AG04449 (cell line): ENCODE measurements at regions not wholly inside any gene's neighbourhood (a gene's known extent, or its start where the extent isn't known, plus 50 kb on each side); places are given as distances from the start of the nearest gene placed in this dataset.
A peak's percentile ranks its signal among the peaks of the same experiment; 100 is the strongest.

Experiments
- CTCF ChIA-PET: fragments of 350-600 bp; formaldehyde crosslinking; extraction: SDS; loops from one replicate; lab custom pipeline; 2021; ENCODE audit warnings: antibody characterized with exemption; lab: Yijun Ruan, JAX
- POLR2A ChIA-PET: fragments of 400-600, 350-600 bp; formaldehyde crosslinking; extraction: SDS; loops from one replicate; lab custom pipeline; 2020; ENCODE audit warnings: antibody characterized with exemption, inconsistent platforms; lab: Yijun Ruan, JAX
- DNase-seq: peaks from one replicate; pipeline ENCODE4 v3.0.0-alpha.2; 2010; ENCODE audit warnings: low read depth, low spot score
- H3K4me3 ChIP-seq: 2 replicates; pipeline ENCODE4 v1.5.1; 2011; ENCODE audit warnings: low read depth, mild to moderate bottlenecking, control low read depth, low read length
- TF ChIP-seq, protein P1 (sequence below): IDR thresholded peaks from one replicate; pipeline ENCODE4 v1.5.1; 2011; ENCODE audit warnings: mild to moderate bottlenecking, moderate library complexity, low read length, control low read depth, inconsistent platforms; ENCODE audit not compliant: insufficient read depth; ENCODE audit errors: missing control alignments

DNA sequence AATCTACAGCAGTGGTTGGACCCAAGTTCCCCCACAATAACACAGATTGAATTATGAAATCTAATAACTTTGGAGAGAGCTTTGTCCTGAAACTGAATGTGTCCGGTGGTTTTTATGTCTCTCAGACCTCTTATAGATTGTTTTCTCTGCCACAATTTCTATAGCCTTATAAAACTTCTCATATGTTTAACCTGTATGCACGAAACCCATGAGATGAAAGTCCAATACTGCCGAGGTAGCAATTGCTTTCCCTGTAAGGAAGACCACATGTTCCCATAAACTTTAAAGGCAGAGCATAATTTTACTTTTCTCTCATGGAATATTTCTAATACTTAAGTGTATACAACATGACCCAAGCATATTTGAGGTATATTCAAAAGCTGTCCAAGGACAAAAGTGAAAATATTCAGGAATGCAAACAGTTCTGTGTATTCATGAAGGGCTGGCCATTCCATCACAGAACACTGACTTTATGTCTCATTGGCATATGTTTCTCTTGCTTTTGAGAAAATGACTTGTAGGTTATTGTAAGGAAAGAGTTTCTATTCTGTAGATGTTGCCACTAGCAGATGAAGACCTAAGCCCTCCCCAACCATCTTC is 94.4 kb upstream of the TLE4 start:
- TF ChIP-seq, protein P1, sequence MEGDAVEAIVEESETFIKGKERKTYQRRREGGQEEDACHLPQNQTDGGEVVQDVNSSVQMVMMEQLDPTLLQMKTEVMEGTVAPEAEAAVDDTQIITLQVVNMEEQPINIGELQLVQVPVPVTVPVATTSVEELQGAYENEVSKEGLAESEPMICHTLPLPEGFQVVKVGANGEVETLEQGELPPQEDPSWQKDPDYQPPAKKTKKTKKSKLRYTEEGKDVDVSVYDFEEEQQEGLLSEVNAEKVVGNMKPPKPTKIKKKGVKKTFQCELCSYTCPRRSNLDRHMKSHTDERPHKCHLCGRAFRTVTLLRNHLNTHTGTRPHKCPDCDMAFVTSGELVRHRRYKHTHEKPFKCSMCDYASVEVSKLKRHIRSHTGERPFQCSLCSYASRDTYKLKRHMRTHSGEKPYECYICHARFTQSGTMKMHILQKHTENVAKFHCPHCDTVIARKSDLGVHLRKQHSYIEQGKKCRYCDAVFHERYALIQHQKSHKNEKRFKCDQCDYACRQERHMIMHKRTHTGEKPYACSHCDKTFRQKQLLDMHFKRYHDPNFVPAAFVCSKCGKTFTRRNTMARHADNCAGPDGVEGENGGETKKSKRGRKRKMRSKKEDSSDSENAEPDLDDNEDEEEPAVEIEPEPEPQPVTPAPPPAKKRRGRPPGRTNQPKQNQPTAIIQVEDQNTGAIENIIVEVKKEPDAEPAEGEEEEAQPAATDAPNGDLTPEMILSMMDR = no peak
- no peak overlapping the region for H3K4me3 ChIP-seq
- ChIA-PET CTCF (interaction anchor here (1.3 kb wide), 1 partner anchor 15 kb away, joined by 5 read pairs; no protein-coding TSS in a partner anchor), POLR2A (interaction anchor here (0.6 kb wide), 1 partner anchor 281 kb away, joined by 3 read pairs; no protein-coding TSS in a partner anchor)
- peak; percentile 26 for DNase-seq

DNA sequence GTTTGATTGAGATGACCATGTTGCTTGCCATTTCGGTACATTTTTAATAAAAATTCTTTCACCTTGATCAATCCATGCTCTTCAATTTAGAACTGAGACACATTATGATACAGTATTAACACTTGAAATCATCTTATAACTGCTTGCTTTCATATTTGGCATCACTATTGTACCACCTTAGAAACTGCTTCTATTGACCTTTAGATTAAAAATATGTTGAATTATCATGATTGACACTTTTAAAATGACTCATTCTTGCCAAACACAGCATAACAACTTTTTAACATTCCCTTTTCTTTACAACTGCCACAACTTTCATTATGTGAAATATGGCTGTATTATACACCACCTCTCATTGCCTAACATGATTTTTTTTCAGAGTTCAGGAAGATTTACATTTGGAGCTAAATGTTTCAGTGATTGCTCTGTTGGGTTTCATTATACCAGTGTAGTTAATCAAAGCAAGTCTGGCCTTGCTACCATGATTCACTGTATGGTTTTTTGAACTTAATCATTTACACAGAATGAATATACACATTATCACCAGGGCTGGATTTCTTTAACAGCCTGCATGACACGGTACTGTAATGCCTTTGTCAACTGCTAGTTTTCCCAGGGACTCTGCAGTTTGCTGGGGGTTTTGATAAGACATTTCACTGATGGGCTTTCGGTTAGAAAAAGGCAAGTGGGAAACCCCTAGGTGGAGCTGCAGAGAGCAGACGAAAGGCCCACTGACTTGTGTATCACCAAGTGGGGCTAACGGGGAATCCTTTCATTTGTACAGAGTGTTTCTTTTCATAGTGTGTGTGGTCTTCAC is 93.6 kb upstream of the TLE4 start:
- TF ChIP-seq, protein P1 = peak; percentile 65
- no peak for DNase-seq
- CTCF ChIA-PET = interaction anchor here (1.0 to 1.7 kb wide), 5 partner anchors 9 to 105 kb away, joined by 3 to 7 read pairs (median 5); no protein-coding TSS in a partner anchor
- no peak overlapping the region for H3K4me3 ChIP-seq
- POLR2A ChIA-PET = no interaction called here

DNA sequence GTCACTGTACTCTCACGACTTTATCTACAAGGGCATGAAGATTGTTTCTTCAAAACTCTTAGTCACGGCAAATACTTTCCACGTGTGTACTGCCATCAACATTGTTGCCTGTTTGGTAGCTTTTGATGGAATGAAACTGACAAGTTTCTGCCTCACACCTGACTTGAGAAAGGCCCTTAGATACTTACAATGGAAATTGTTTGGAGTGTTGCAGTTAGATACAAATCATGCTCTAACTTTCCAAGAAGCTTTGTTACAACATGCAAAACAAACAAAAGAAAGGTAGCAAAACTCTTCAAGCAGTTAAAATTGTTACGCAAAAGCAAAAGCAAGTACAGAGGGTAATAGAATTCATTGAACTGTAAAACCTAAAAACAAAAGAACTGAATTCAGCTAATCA is 91.1 kb upstream of the TLE4 start:
- POLR2A ChIA-PET = no interaction called here
- no peak overlapping the region for H3K4me3 ChIP-seq
- DNase-seq = no peak
- TF ChIP-seq, protein P1 = no peak
- CTCF ChIA-PET = interaction anchor here (0.6 to 1.4 kb wide), 3 partner anchors 9 to 823 kb away, joined by 3 to 4 read pairs (median 3); no protein-coding TSS in a partner anchor

DNA sequence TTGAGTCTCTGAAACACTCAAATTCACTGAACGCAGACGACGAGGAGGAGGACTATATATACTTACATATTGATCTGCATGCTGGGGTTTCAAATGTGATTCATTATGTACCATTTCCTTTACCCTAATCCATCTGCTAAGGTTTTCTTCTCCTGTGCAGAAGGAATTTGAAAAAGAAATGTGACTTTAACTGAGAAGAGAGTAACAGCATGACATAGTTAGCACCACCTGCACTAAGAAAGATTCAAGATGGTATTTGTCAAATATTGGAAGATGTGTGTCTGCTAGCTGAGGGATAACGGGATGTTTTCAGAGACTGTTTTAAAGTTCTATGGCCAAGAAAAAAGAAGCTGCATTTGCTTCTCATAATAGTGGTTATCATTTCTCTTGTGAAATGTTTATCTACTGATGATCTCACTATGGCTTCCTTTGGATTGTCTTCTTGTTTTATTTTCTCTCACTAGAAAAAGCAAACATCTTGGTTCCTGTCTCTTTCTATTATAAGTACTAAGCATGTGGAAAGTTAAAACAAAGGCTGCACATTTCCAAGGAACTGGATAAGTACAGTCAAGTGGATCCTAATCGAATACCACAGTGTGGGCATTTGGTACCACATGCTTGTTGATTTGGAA is 89.8 kb upstream of the TLE4 start:
- POLR2A ChIA-PET = no interaction called here
- CTCF ChIA-PET = interaction anchor here (1.4 kb wide), 1 partner anchor 10 kb away, joined by 4 read pairs; no protein-coding TSS in a partner anchor
- H3K4me3 ChIP-seq = no peak overlapping the region
- TF ChIP-seq, protein P1 = no peak
- DNase-seq = no peak

DNA sequence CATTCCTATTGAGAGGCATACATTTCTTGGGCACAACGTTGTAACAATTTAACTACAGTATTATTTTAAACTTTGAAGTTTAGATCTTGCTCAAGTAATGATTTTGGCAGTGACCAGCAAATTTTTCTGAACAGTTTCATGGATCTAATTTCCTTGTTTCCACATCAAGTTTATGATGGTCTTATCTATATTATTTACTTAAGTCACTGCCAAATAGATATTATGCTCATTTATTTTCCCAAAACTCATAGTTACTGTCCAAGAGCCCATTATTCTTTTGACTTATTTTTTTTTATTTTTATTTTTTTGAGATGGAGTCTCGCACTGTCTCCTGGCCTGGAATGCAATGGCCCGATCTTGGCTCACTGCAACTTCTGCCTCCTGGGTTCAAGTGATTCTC is 86.5 kb upstream of the TLE4 start:
- no peak for DNase-seq
- POLR2A ChIA-PET = no interaction called here

More for the DNA sequence above, 86.5 kb upstream of the TLE4 start:
- TF ChIP-seq, protein P1 = no peak
- CTCF ChIA-PET = no interaction called here
- no peak overlapping the region for H3K4me3 ChIP-seq
